WI38 (cell line): ENCODE measurements at regions not wholly inside any gene's neighbourhood (a gene's known extent, or its start where the extent isn't known, plus 50 kb on each side); places are given as distances from the start of the nearest gene placed in this dataset.

Source experiments
- H3K4me3 ChIP-seq: 2 replicates; pipeline ENCODE4 v1.5.1; 2011; ENCODE audit warnings: low read depth, mild to moderate bottlenecking, control low read depth, low read length
- CTCF ChIP-seq: IDR thresholded peaks from 2 replicates; pipeline ENCODE4 v1.5.1; 2012; ENCODE audit warnings: low read depth, mild to moderate bottlenecking, control low read depth, low read length

- no peak for TF ChIP-seq CTCF
- H3K4me3 ChIP-seq = no peak overlapping the region
These were observed 52.1 kb upstream of the EIF3M start for GRCh38 chr11:32531528-32531927.

GRCh38 chr11:32529994-32530588 is 53.5 kb upstream of the EIF3M start:
- no peak overlapping the region for H3K4me3 ChIP-seq

GRCh38 chr11:32527261-32528175 is 56.1 kb upstream of the EIF3M start:
- H3K4me3 ChIP-seq = no peak overlapping the region
- no peak for TF ChIP-seq CTCF

More at GRCh38 chr11:32529994-32530588, 53.5 kb upstream of the EIF3M start:
- no peak for TF ChIP-seq CTCF

- no peak for TF ChIP-seq CTCF
- H3K4me3 ChIP-seq = no peak overlapping the region
These were observed 56.9 kb upstream of the EIF3M start for GRCh38 chr11:32526760-32527159.

- no peak for TF ChIP-seq CTCF
- no peak overlapping the region for H3K4me3 ChIP-seq
These were observed 71.7 kb upstream of the EIF3M start for GRCh38 chr11:32511926-32512325.

- no peak for TF ChIP-seq CTCF
- H3K4me3 ChIP-seq = no peak overlapping the region
These were observed 73.6 kb upstream of the EIF3M start for GRCh38 chr11:32510039-32510438.

- no peak overlapping the region for H3K4me3 ChIP-seq
- TF ChIP-seq CTCF = no peak
These were observed 73.4 kb upstream of the WT1 start for GRCh38 chr11:32508780-32509179.
